IPS DF 4.7 (cell line): ENCODE measurements at regions not wholly inside any gene's neighbourhood (a gene's known extent, or its start where the extent isn't known, plus 50 kb on each side); places are given as distances from the start of the nearest gene placed in this dataset.
"Not testable (repeated sequence)": the region's sequence is repeated elsewhere in the genome, so short reads cannot be mapped to it uniquely, and the experiment has no call there.

Source experiments
- DNase-seq: peaks from one replicate; pipeline ENCODE4 v3.0.0-alpha.2; 2013; ENCODE audit warnings: low spot score; ENCODE audit errors: extremely low read depth

GRCh38 chr6:165173484-165173883 lies 135.9 kb downstream of the C6orf118 start:
- DNase-seq, result no peak

GRCh38 chr6:165167861-165168260 lies 141.5 kb downstream of the C6orf118 start:
- no peak for DNase-seq

GRCh38 chr6:165167311-165167710 lies 142.1 kb downstream of the C6orf118 start:
- DNase-seq, result no peak

- no peak for DNase-seq
Observed at GRCh38 chr6:165163519-165163918, 145.9 kb downstream of the C6orf118 start.

GRCh38 chr6:165159460-165159859 lies 149.9 kb downstream of the C6orf118 start:
- DNase-seq, result no peak

GRCh38 chr6:165146456-165146855 lies 162.9 kb downstream of the C6orf118 start:
- DNase-seq, result no peak

GRCh38 chr6:165135889-165136288 lies 173.5 kb downstream of the C6orf118 start:
- no peak for DNase-seq

- no peak for DNase-seq
Observed at GRCh38 chr6:165129086-165129485, 180.3 kb downstream of the C6orf118 start.

GRCh38 chr6:165127743-165128142 lies 181.7 kb downstream of the C6orf118 start:
- DNase-seq, result not testable (repeated sequence)

GRCh38 chr6:165124681-165125080 lies 184.7 kb downstream of the C6orf118 start:
- not testable (repeated sequence) for DNase-seq

GRCh38 chr6:165119231-165120020 lies 190.0 kb downstream of the C6orf118 start:
- no peak for DNase-seq

GRCh38 chr6:165118736-165119135 lies 190.7 kb downstream of the C6orf118 start:
- no peak for DNase-seq

- DNase-seq, result no peak
Observed at GRCh38 chr6:165117806-165118205, 191.6 kb downstream of the C6orf118 start.

- DNase-seq, result no peak
Observed at GRCh38 chr6:165117121-165117520, 192.3 kb downstream of the C6orf118 start.

- no peak for DNase-seq
Observed at GRCh38 chr6:165110860-165111259, 198.5 kb downstream of the C6orf118 start.

GRCh38 chr6:165109011-165109410 lies 200.4 kb downstream of the C6orf118 start:
- no peak for DNase-seq

- DNase-seq, result no peak
Observed at GRCh38 chr6:165106261-165106660, 203.1 kb downstream of the C6orf118 start.

- peak; percentile 14 for DNase-seq
Observed at GRCh38 chr6:165098165-165098564, 211.2 kb downstream of the C6orf118 start.

- no peak for DNase-seq
Observed at GRCh38 chr6:165096868-165097267, 212.5 kb downstream of the C6orf118 start.

GRCh38 chr6:165096209-165096608 lies 213.2 kb downstream of the C6orf118 start:
- no peak for DNase-seq

- DNase-seq, result no peak
Observed at GRCh38 chr6:165092881-165093595, 216.4 kb downstream of the C6orf118 start.

- DNase-seq, result no peak
Observed at GRCh38 chr6:165091121-165091785, 218.2 kb downstream of the C6orf118 start.
